ENCODE measurements at regions not wholly inside any gene's neighbourhood (a gene's known extent, or its start where the extent isn't known, plus 50 kb on each side); places are given as distances from the start of the nearest gene placed in this dataset.

DNA sequence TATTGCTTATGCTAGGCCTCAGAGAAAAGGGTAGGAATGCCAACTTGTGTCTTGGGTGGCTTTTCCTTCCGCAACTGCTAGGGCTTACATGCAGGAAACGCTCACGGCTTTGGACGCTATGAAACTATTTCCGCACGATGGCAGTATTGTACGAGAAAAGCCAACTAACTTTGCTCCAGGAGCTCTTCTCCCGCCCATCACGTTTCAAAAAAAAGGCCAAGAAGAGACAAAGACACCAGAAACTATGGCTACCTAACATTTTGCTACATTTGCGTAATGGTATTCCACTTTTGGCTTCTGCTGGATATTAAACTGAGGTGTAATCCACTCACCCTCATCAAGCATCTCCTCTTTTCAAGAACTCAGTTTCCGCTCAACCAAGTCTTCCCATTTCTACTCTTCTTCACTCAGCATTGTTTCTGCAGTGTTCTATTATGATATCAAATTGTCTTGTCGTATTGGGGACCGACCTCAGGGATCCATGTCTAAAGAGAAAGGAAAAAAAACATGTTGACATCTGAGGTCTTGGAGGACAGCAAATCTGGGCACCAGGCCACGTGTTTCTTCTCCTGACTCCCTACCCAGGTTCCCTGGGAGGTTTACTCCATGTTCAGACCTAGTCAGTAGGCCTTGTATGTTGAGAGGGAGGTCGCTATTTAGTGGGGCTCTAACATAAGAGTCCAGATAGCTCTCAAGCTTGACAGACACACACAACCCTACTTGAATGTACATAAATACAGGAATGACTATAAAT is 239.4 kb upstream of the STK26 start:
- TF ChIP-seq, protein P1, sequence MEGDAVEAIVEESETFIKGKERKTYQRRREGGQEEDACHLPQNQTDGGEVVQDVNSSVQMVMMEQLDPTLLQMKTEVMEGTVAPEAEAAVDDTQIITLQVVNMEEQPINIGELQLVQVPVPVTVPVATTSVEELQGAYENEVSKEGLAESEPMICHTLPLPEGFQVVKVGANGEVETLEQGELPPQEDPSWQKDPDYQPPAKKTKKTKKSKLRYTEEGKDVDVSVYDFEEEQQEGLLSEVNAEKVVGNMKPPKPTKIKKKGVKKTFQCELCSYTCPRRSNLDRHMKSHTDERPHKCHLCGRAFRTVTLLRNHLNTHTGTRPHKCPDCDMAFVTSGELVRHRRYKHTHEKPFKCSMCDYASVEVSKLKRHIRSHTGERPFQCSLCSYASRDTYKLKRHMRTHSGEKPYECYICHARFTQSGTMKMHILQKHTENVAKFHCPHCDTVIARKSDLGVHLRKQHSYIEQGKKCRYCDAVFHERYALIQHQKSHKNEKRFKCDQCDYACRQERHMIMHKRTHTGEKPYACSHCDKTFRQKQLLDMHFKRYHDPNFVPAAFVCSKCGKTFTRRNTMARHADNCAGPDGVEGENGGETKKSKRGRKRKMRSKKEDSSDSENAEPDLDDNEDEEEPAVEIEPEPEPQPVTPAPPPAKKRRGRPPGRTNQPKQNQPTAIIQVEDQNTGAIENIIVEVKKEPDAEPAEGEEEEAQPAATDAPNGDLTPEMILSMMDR (IDR thresholded peaks at IDR 0.05; ENCODE audit: partially characterized antibody, unreplicated experiment) = no peak
- Mint-ChIP-seq H3K27ac (ENCODE audit: unreplicated experiment) (no peak overlapping the region), H3K4me1 (ENCODE audit: low read depth, unreplicated experiment) (no peaks in the 10 kb centered on the region), H3K27me3 (ENCODE audit: unreplicated experiment) (no peaks in the 10 kb centered on the region), H3K4me3 (ENCODE audit: unreplicated experiment) (no peak overlapping the region), H3K9me3 (ENCODE audit: unreplicated experiment) (no peaks in the 10 kb centered on the region), H3K36me3 (ENCODE audit: unreplicated experiment) (peaks cover 5% of the 10 kb centered on the region)
- no peak for DNase-seq

DNA sequence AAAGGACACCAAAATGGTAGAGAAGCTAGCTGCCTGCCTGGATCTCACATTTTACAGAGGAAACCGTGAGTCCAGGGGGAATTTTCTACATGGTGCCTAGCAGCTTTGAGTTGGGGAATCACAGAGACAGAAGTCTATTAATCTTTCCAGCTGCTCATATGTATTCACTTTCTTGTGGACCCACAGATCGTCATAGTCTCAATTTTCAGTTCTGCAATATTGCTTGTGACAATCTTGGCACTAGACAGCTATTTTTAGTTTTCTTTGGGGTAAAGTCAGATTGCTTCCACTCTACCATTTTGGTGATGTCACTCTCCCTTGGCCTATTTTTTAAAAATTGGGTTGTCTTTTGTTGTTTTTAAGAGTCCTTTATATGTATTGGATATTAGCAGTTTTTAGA is 233.4 kb upstream of the STK26 start:
- TF ChIP-seq, protein P1 (IDR thresholded peaks at IDR 0.05; ENCODE audit: partially characterized antibody, unreplicated experiment) = no peak
- Mint-ChIP-seq H3K36me3 (ENCODE audit: unreplicated experiment) (no peaks in the 10 kb centered on the region), H3K27ac (ENCODE audit: unreplicated experiment) (no peak overlapping the region), H3K27me3 (ENCODE audit: unreplicated experiment) (no peaks in the 10 kb centered on the region), H3K9me3 (ENCODE audit: unreplicated experiment) (no peaks in the 10 kb centered on the region), H3K4me1 (ENCODE audit: low read depth, unreplicated experiment) (no peaks in the 10 kb centered on the region), H3K4me3 (ENCODE audit: unreplicated experiment) (no peak overlapping the region)
- DNase-seq = no peak

GRCh38 chrX:131791608-131792355 is 231.3 kb upstream of the STK26 start:
- Mint-ChIP-seq H3K9me3 (ENCODE audit: unreplicated experiment) (no peaks in the 10 kb centered on the region), H3K4me3 (ENCODE audit: unreplicated experiment) (no peak overlapping the region), H3K27me3 (ENCODE audit: unreplicated experiment) (no peaks in the 10 kb centered on the region), H3K36me3 (ENCODE audit: unreplicated experiment) (no peaks in the 10 kb centered on the region), H3K27ac (ENCODE audit: unreplicated experiment) (no peak overlapping the region), H3K4me1 (ENCODE audit: low read depth, unreplicated experiment) (no peaks in the 10 kb centered on the region)
- TF ChIP-seq, protein P1 (IDR thresholded peaks at IDR 0.05; ENCODE audit: partially characterized antibody, unreplicated experiment) = no peak
- no peak for DNase-seq

- Mint-ChIP-seq H3K27me3 (ENCODE audit: unreplicated experiment) (no peaks in the 10 kb centered on the region), H3K4me3 (ENCODE audit: unreplicated experiment) (no peak overlapping the region), H3K27ac (ENCODE audit: unreplicated experiment) (no peak overlapping the region), H3K4me1 (ENCODE audit: low read depth, unreplicated experiment) (no peaks in the 10 kb centered on the region), H3K36me3 (ENCODE audit: unreplicated experiment) (no peaks in the 10 kb centered on the region), H3K9me3 (ENCODE audit: unreplicated experiment) (no peaks in the 10 kb centered on the region)
- no peak for DNase-seq
- TF ChIP-seq, protein P1 (IDR thresholded peaks at IDR 0.05; ENCODE audit: partially characterized antibody, unreplicated experiment) = no peak
Observed at GRCh38 chrX:131792356-131792749, 230.7 kb upstream of the STK26 start.
